ENCODE measurements at regions not wholly inside any gene's neighbourhood (a gene's known extent, or its start where the extent isn't known, plus 50 kb on each side); places are given as distances from the start of the nearest gene placed in this dataset.

DNA sequence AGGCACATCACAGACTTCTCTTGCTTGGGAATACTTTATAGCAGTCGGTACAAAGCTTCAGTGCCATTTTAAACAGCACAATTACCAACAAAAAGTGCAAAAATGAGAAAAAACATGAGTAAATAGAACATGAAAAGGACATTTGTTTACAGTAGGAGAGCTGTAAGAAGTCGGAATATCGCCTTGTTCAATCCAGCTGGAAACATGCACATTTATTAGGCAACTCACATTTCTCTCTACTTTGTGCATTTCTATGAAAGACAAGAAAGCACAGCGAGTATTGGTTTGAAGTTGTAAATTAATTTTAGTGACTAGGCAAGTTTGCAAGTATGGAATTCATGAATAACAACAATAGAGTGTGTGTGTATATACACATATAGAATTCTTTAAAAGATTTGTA is 484.7 kb downstream of the DACH1 start:
- Histone ChIP-seq H3K9me3 (ENCODE audit: severe bottlenecking) (no peaks in the 10 kb centered on the region), H3K27me3 (ENCODE audit: insufficient read depth, poor library complexity, severe bottlenecking) (no peaks in the 10 kb centered on the region), H3K36me3 (ENCODE audit: low read depth) (no peaks in the 10 kb centered on the region), H3K4me1 (ENCODE audit: insufficient read depth, poor library complexity, severe bottlenecking) (no peaks in the 10 kb centered on the region), H3K4me3 (ENCODE audit: severe bottlenecking) (no peak overlapping the region), H3K27ac (ENCODE audit: poor library complexity, severe bottlenecking) (no peak overlapping the region)
- DNase-seq (ENCODE audit: low spot score) (no peak), ATAC-seq (ENCODE audit: low read depth) (no peak)
- TF ChIP-seq, protein P1, sequence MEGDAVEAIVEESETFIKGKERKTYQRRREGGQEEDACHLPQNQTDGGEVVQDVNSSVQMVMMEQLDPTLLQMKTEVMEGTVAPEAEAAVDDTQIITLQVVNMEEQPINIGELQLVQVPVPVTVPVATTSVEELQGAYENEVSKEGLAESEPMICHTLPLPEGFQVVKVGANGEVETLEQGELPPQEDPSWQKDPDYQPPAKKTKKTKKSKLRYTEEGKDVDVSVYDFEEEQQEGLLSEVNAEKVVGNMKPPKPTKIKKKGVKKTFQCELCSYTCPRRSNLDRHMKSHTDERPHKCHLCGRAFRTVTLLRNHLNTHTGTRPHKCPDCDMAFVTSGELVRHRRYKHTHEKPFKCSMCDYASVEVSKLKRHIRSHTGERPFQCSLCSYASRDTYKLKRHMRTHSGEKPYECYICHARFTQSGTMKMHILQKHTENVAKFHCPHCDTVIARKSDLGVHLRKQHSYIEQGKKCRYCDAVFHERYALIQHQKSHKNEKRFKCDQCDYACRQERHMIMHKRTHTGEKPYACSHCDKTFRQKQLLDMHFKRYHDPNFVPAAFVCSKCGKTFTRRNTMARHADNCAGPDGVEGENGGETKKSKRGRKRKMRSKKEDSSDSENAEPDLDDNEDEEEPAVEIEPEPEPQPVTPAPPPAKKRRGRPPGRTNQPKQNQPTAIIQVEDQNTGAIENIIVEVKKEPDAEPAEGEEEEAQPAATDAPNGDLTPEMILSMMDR (IDR thresholded peaks at IDR 0.05; ENCODE audit: poor library complexity, severe bottlenecking): no peak

DNA sequence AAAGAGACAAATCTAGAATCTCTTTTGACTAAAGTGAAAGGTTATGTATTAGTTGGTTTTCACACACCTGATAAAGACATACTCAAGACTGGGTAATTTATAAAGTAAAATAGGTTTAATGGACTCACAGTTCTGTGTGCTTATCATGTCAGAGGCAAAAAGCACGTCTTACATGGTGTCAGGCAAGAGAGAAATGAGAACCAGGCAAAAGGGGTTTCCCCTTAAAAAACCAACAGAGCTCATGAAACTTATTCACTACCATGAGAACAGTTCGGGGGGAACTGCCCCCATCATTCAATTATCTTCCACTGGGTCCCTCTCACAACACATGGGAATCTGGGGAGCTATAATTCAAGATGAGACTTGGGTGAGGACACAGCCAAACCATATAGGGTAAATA is 486.8 kb downstream of the DACH1 start:
- Histone ChIP-seq H3K27ac (ENCODE audit: poor library complexity, severe bottlenecking) (no peak overlapping the region), H3K9me3 (ENCODE audit: severe bottlenecking) (no peaks in the 10 kb centered on the region), H3K4me3 (ENCODE audit: severe bottlenecking) (no peak overlapping the region), H3K27me3 (ENCODE audit: insufficient read depth, poor library complexity, severe bottlenecking) (no peaks in the 10 kb centered on the region), H3K4me1 (ENCODE audit: insufficient read depth, poor library complexity, severe bottlenecking) (no peaks in the 10 kb centered on the region), H3K36me3 (ENCODE audit: low read depth) (no peaks in the 10 kb centered on the region)
- TF ChIP-seq, protein P1 (IDR thresholded peaks at IDR 0.05; ENCODE audit: poor library complexity, severe bottlenecking): no peak
- ATAC-seq (ENCODE audit: low read depth) (no peak), DNase-seq (ENCODE audit: low spot score) (no peak)

DNA sequence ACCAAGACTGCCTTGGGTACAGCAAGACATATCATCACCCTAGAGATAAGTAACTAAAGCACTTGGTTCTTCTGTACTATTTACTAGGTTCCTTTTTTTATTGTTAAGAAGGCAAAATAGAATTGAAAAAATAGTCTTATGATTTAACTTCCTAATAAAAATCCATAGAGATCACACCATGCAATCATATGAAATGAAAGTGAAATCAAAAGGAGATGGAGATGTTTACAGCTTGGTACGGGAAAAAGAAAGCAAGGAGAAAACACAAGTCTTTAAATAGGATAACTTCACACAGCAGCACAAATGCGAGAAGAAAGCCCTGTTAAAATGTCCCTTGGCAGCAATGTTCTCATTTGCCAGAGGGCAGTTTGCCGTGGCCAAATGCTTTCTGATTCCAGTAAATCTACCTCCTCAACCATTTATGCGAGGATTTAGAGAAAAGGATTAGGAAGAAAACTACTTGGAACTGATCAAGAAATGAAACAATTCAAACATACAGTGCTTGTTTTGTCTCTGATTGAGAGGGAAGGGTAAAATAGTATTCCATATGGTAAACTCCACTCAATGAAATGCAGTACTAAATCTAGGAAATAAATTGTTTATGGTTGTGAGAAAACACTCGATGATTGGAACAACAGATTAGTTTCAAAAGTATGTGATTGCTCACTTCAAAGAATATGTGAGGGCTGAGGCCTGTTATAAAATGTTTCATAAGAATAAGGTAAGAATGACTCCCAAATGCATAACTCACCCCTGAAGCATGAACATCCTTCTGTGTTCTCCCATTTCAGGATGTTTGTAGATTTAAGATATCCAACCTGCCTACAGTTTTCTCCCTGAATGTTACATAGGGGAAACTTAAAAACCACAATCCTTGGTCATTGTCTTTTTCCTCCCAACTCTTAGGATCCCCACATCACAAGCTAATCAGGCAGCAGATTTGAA is 487.8 kb downstream of the DACH1 start:
- Histone ChIP-seq H3K27ac (ENCODE audit: poor library complexity, severe bottlenecking) (no peak overlapping the region), H3K27me3 (ENCODE audit: insufficient read depth, poor library complexity, severe bottlenecking) (no peaks in the 10 kb centered on the region), H3K4me1 (ENCODE audit: insufficient read depth, poor library complexity, severe bottlenecking) (no peaks in the 10 kb centered on the region), H3K4me3 (ENCODE audit: severe bottlenecking) (no peak overlapping the region), H3K36me3 (ENCODE audit: low read depth) (no peaks in the 10 kb centered on the region), H3K9me3 (ENCODE audit: severe bottlenecking) (no peaks in the 10 kb centered on the region)
- ATAC-seq (ENCODE audit: low read depth) (0 out of 3 replicates have a peak, but pooled peaks have one; percentile 50), DNase-seq (ENCODE audit: low spot score) (no peak)
- TF ChIP-seq, protein P1 (IDR thresholded peaks at IDR 0.05; ENCODE audit: poor library complexity, severe bottlenecking): no peak

DNA sequence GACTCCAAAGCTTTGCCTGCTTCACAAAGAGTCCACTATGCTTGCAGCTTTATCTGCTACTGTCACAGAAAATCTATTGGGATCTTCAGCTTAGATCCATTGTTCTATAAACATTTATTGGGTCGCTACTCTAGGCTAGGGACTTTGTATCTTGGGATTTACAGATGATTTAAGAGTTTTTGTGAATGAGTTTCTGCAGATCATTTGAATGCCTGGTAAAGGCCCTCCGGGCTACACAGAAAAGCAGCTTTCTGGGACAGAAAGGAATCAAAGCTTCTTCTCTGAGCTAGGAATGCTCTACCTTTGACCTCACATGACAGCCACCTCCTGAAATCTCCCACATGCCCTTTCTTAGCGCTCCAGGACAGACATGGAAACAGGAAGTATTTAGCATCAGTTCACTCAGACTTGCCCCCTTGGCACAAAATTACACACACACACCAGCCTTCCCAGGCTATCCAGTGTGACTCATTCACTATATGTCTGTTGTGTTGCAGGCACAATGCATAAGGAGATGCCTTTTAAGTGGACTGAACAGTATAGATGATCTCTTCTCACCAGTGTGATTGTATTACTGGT is 492.4 kb downstream of the DACH1 start:
- no peak overlapping the region for H3K4me3 ChIP-seq (ENCODE audit: severe bottlenecking)
- no peaks in the 10 kb centered on the region for H3K27me3 ChIP-seq (ENCODE audit: insufficient read depth, poor library complexity, severe bottlenecking)
- ATAC-seq (ENCODE audit: low read depth) (no peak), DNase-seq (ENCODE audit: low spot score) (no peak)
- no peak overlapping the region for H3K27ac ChIP-seq (ENCODE audit: poor library complexity, severe bottlenecking)
- no peaks in the 10 kb centered on the region for H3K36me3 ChIP-seq (ENCODE audit: low read depth)
- no peaks in the 10 kb centered on the region for H3K9me3 ChIP-seq (ENCODE audit: severe bottlenecking)
- no peaks in the 10 kb centered on the region for H3K4me1 ChIP-seq (ENCODE audit: insufficient read depth, poor library complexity, severe bottlenecking)
- TF ChIP-seq, protein P1 (IDR thresholded peaks at IDR 0.05; ENCODE audit: poor library complexity, severe bottlenecking): no peak
